SW480 (cell line): ENCODE measurements at regions not wholly inside any gene's neighbourhood (a gene's known extent, or its start where the extent isn't known, plus 50 kb on each side); places are given as distances from the start of the nearest gene placed in this dataset.

Experiments
- DNase-seq: peaks from one replicate; pipeline ENCODE4 v3.0.0-alpha.2; 2016; ENCODE audit warnings: low spot score

DNA sequence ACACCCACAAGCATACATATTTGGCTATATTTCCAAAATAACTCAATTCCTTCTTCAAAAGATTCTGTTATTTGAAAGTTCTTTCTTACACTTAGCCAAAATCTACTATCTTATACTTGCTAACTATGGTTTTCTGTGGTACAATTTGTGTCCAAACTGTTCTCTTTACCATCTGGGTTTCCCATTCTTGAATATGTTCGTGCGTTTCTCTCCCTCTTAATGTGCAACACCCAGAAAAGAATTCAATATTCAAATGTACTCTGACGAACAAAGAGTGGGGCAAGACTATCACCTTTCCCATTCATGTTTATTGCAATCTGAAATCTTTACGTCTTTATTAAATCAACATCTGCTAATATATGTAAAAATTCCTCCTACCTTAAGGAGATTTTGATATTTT, 912.7 kb downstream of the FAT4 start:
- DNase-seq: no peak

DNA sequence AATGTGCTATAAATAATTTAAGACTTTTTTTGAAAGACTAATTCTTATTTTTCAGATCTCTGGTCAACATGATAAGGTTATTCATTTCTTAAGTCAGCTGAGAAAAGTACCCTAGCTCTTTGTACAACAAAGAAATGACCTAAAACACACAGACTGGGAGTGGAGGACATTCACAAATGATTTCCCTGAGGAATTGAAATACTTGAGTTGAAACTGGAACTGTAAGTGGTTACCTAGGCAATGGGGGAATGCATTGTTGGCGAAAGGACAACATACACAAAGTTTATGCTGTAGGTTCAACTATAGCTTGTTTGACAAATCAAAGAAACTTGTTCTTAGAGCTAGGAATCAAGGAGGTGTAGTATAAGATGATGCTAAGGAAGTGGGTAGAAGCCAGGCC, 915.5 kb downstream of the FAT4 start:
- DNase-seq: no peak

DNA sequence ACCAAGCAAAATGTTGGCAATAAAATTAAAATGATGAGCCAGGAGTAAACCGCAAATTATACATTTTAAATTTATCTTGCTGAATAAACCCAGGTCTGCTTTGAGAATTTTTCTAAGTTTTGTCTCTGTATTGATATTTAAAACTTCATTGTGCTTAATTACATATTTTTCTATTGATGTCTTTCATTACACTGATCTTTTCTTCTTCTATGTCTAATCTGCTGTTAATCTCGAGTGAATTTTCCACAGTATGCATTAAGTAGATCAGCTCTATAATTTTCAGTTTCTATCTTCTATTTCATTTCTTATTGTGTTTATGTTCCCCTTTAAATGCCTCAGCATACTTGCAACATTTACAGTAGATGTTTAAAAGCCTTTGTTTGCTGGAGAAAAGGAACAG, 918.7 kb downstream of the FAT4 start:
- no peak for DNase-seq

- DNase-seq: no peak
Measured at GRCh38 chr4:126238013-126238412, 923.3 kb downstream of the FAT4 start.

- no peak for DNase-seq
Measured at GRCh38 chr4:126241634-126242033, 926.9 kb downstream of the FAT4 start.

DNA sequence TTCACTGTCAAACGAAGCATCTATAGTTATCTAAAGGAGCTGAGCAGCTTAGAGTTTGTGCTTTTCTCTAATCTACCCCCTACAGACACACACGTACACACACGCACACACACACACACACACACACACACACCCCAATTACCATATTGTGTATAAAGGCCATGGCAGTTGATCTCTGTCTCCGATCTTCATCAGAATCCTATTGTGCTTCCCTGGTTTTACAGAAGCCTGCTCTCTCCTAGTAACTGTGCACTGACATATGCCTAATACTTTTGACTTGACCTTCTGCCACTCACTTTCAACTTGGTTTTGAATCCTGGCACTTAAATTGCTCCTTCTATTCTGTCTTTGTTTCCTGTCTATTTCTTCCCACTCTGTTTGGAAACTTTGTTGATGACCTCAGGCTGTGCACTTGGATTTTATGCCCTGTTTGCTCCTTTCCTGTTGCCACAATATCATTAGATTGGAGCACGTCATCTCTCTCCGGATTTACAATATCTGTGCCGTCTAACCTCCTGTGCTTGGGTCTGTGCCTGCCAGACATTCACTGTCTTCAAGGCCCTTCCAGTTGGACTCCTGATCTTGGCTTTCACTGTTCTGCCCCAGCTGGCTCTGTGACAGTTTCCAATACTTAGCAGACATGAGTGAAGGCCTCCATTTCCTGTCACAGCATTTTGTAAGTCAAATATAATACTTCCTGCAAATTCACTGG, 928.1 kb downstream of the FAT4 start:
- DNase-seq: no peak

DNA sequence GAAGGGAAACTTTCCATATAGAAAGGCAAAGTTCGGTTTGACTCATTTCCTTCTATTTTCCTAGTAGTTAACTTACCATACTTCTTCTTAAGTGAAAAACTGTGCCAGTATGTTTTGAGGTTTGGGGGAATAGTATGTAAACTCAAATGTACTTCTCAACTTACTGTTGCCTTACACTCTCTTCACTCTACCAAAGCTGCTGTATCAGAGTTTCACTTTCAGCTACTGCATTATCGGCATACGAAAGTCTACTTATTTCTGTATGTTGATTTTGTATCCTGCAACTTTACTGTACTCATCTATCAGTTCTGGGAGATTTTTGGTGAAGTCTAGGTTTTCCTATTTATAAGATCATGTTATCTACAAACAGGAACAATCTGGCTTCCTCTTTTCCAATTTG, 932.7 kb downstream of the FAT4 start:
- no peak for DNase-seq

DNA sequence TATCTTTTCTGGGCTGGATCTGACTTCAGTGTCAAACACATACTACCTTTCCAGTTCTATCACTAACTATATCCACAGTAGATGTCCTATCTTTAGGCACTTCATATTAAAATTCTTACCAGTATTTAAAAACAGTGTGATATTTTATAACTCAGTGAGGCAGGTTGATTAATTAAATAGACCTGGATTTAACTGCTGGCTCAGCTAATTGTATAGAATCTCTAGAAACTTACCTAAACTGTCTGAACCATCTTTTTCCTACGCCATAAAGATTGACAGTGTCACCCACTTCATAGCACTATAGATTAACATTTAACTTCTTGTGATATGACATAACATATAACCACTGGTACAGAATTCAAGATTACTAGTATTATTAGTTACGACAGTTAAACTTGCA, 935.3 kb downstream of the FAT4 start:
- no peak for DNase-seq

- DNase-seq: no peak
Measured at GRCh38 chr4:126251169-126251568, 936.4 kb downstream of the FAT4 start.

DNA sequence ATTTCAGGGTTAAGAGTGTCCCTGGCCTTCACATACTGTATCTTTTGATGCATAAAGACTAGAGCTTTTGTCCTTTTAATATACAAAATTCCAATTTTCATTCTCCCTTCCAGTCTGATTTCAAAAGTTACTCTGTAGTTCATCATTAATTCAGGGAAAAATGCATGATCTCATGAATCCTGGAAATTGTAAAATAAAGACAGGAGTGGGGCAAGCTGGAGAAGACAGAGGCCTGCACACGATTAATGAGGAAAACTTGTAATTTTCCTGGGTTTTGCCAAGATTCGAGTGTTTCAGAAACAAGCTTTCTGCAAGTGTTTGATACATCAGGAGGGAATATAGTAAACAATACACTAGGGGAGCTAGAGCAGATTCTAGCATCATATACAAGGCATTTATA, 947.9 kb downstream of the FAT4 start:
- DNase-seq: no peak

DNA sequence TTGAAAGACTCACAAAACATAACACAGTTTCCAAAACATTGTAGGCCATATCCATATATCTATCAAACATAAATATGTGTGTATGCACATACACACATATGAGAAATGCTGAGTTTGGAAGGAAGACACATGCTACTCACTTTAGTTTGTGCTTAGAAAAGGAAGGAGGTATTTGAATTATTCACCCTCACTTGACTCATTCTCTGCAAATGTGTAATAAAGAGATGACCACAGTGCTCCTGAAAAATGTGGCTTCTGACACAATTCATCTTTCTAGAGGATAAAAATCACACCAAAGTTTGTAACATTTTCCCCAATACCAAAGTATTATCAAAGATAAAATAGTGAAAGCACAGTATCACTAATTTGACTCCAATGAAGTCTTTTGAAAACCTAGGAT, 950.1 kb downstream of the FAT4 start:
- DNase-seq: no peak

DNA sequence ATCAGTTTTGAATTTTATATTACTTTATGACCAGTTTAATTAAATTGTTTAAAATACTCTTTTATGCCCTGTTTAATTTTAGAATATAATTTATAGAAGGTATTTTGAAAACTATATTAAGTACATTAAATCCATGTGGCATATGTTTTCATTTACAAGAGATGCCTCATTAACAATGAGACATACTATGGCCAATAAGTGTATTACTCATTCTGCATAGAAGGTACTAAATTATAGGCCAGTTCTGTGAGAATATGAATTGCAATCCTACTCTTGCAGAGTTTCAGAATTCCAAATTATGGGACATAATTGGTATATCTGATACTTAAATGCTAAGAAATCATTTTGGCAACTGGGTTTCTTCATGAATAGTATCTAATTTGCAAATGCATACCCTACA, 951.1 kb downstream of the FAT4 start:
- no peak for DNase-seq

DNA sequence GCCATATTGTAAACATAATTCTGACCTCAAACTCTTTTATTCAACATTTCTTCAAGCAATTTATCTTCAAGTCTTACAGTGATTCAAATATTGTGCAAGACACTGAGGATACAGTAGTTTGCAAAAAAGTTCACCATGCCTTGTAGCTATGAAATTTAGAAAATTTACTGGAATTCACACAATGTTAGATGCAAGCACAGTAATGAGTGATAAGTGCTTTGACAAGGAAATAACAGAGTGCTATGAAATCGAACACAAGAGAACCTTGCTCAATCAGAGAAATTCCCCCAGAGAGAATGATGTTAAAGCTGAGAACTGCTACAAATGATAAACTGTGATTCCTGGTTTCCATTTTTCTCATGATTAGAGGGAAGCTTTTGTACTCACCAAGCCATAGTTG, 952.9 kb downstream of the FAT4 start:
- no peak for DNase-seq

DNA sequence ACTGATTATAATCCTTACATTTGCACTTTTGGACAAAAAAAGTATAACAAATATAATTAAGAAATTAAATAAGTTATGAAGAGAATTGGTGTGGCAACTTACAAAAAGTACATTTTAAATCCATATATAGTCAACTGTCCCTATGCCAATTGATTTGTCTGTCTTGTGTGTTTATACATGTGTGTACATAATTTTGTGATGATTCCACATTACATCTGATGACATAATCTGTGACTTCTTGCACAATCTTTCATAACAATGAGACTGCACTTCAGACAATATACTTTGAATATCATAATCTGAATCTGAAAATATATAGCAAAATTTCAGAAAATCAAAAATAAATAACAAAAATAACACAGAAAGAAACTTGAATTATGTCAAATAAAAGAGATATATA, 953.4 kb downstream of the FAT4 start:
- DNase-seq: no peak

DNA sequence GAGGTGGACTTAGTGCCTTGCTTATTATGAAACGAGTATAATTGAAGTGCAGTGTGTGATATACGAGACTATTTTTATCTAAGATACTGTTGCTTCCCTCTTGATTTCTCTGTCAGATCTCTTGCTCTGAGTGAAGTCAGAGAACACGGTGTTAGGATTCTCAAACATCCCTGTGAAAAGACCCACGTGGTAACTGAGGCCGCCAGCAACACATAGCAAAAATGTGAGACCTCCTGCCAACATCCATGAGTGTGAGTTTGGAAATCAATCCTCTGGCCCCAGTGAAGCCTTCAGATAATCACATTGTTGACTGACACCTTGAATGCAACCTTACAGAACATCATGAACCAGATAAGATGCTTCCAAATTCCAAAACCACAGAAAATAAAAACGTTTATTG, 954.4 kb downstream of the FAT4 start:
- DNase-seq: no peak

DNA sequence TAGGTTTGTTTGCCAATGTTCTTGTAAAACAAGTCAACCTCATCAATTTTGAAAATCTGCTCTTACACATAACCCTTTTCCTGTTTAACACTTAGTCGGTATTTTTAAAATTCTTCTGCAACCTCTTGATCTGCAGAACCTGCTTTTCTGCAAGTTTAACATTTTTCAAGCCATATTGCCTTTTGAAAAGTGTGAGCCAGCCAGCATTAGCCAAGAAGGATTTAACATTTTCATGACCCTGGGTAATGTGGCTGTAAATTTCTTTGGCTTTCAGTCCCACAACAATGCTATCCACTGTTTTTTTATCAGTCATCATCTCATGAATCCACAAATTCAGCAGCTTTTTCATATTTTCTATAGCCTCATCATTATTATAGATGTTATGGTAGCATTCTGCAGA, 956.5 kb downstream of the FAT4 start:
- DNase-seq: no peak

DNA sequence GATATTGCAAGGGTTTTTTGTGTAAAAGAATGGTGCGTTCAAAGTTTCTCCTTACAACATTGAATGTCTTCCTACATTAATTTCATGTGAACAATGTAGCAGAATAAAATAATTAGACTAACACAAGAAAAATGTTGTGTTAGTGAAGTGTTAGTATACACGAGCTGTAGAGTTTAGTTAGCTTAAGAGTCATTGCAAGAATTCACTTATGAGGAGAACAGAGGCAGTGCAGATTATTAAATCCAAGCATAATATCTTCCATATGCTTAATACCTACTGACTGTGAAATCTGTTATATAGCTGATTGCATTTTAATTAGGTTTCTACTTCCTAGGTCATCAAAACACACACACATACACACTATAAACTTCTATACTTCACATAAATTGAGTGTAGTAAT, 959.0 kb downstream of the FAT4 start:
- DNase-seq: no peak

GRCh38 chr4:126291886-126292285, 977.1 kb downstream of the FAT4 start:
- no peak for DNase-seq

- DNase-seq: no peak
Measured at GRCh38 chr4:126298271-126298670, 983.5 kb downstream of the FAT4 start.

DNA sequence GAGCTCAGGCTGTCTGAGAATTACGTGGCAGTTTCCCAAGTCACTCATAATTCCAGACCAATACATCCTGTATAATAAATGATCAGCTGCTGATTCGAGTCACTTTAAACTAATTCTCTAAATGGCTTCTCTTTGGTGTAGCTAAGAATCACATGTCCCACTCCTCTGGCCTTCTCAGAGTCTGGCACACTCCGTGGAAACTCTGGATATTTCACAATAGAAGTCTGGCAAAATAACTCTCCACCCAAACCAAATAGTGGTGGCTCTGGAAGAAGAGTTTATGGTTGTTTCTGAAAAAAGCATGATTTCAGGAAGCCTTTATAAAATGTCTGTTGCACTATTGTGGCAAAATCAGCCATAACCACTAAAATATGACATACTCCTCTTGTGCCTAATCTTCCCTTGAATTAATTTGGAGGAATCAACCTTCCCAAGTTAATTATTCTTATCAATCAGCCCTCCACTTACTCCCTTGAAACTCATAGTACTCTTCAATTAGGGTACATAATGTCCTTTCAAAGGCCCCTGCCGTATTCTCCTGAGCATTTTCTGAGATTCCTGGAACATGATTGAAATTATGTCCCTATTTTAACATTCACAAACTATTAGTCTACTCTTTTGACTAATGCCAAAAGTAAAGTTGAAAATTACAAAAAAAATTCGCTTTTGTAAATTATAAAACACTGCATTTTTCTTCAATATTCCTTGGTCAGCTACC, 991.6 kb downstream of the FAT4 start:
- no peak for DNase-seq

- DNase-seq: no peak
Measured at GRCh38 chr4:126318376-126318775, 1003.6 kb downstream of the FAT4 start.

- no peak for DNase-seq
Measured at GRCh38 chr4:126328914-126329313, 1014.2 kb downstream of the FAT4 start.

DNA sequence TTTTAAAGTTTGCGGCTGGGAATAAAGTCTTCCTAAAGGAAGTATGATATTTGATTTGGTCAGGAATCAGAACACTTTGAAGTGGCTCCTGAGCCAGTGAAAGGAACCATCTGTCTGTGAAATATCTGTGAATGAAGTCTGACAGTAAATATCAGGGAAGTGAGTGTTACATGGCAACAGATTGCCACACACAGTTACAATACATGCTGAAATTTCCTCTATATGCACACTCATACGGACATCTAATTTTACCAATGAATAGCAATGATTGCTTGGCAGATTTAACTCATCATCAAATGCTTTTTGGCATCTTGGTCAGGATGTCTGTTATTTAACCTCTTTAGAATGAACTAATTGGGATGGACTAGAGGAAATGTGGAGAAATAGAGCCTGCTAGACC, 1023.8 kb downstream of the FAT4 start:
- DNase-seq: no peak

GRCh38 chr4:126341927-126342326, 1027.2 kb downstream of the FAT4 start:
- DNase-seq: no peak
